Trophoblast cell (in vitro differentiated cells and primary cell): ENCODE measurements at regions not wholly inside any gene's neighbourhood (a gene's known extent, or its start where the extent isn't known, plus 50 kb on each side); places are given as distances from the start of the nearest gene placed in this dataset.

ENCODE experiments used
- DNase-seq, 2 donors: peaks; one replicate each; pipeline ENCODE4 v3.0.0-alpha.2; 2016
- H2AFZ ChIP-seq: 2 replicates; pipeline ENCODE4 v1.6.1; 2013; ENCODE audit warnings: low read length, moderate library complexity, mild to moderate bottlenecking; ENCODE audit not compliant: insufficient read depth, poor library complexity
- H2AK5ac ChIP-seq: 2 replicates; pipeline ENCODE4 v1.6.1; 2013; ENCODE audit warnings: mild to moderate bottlenecking, low read length
- H2BK120ac ChIP-seq: 2 replicates; pipeline ENCODE4 v1.6.1; 2013; ENCODE audit warnings: low read length, mild to moderate bottlenecking, moderate library complexity; ENCODE audit not compliant: insufficient read depth, poor library complexity
- H2BK12ac ChIP-seq: 2 replicates; pipeline ENCODE4 v1.6.1; 2013; ENCODE audit warnings: mild to moderate bottlenecking, low read length, moderate library complexity
- H2BK5ac ChIP-seq: 2 replicates; pipeline ENCODE4 v1.6.1; 2013; ENCODE audit warnings: low read length, low read depth, moderate library complexity, mild to moderate bottlenecking; ENCODE audit not compliant: poor library complexity
- H3K14ac ChIP-seq: 2 replicates; pipeline ENCODE4 v1.6.1; 2013; ENCODE audit warnings: mild to moderate bottlenecking, low read length
- H3K18ac ChIP-seq: 2 replicates; pipeline ENCODE4 v1.6.1; 2013; ENCODE audit warnings: mild to moderate bottlenecking, low read length
- H3K23ac ChIP-seq: 2 replicates; pipeline ENCODE4 v1.6.1; 2013; ENCODE audit warnings: low read length
- H3K27ac ChIP-seq: 2 replicates; pipeline ENCODE4 v1.5.1; 2013; ENCODE audit warnings: low read depth, mild to moderate bottlenecking, inconsistent platforms, low read length, moderate library complexity
- H3K27me3 ChIP-seq: 2 replicates; pipeline ENCODE4 v1.6.1; 2013; ENCODE audit warnings: inconsistent platforms, mild to moderate bottlenecking, low read length, moderate library complexity; ENCODE audit not compliant: insufficient read depth
- H3K36me3 ChIP-seq, 2 experiments: 1 replicate in 1 of 2; 2 replicates in 1 of 2; pipeline ENCODE4 v1.6.1; 2013; ENCODE audit warnings: low read length in 2 of 2, mild to moderate bottlenecking in 2 of 2, moderate library complexity in 1 of 2; ENCODE audit not compliant: insufficient read depth in 2 of 2, control insufficient read depth in 1 of 2
- H3K4ac ChIP-seq: 2 replicates; pipeline ENCODE4 v1.6.1; 2013; ENCODE audit warnings: low read depth, mild to moderate bottlenecking, low read length, moderate library complexity
- H3K4me1 ChIP-seq, 2 experiments: 1 replicate in 1 of 2; 2 replicates in 1 of 2; pipeline ENCODE4 v1.6.1; 2013; ENCODE audit warnings: low read length in 2 of 2, mild to moderate bottlenecking in 2 of 2, moderate library complexity in 1 of 2; ENCODE audit not compliant: insufficient read depth in 2 of 2, control insufficient read depth in 1 of 2
- H3K4me2 ChIP-seq: 2 replicates; pipeline ENCODE4 v1.6.1; 2013; ENCODE audit warnings: inconsistent platforms, mild to moderate bottlenecking, low read length, moderate library complexity
- H3K4me3 ChIP-seq: 2 replicates; pipeline ENCODE4 v1.5.1; 2013; ENCODE audit warnings: mild to moderate bottlenecking, low read depth, low read length, inconsistent platforms
- H3K79me1 ChIP-seq: one replicate; pipeline ENCODE4 v1.6.1; 2013; ENCODE audit warnings: low read length
- H3K79me2 ChIP-seq: 2 replicates; pipeline ENCODE4 v1.6.1; 2013; ENCODE audit warnings: low read length, mild to moderate bottlenecking; ENCODE audit not compliant: control insufficient read depth, insufficient read depth, poor library complexity
- H3K9ac ChIP-seq: 2 replicates; pipeline ENCODE4 v1.6.1; 2013; ENCODE audit warnings: mild to moderate bottlenecking, low read length
- H3K9me3 ChIP-seq: 2 replicates; pipeline ENCODE4 v1.6.1; 2013; ENCODE audit warnings: low read depth, mild to moderate bottlenecking, control low read depth, inconsistent platforms, low read length; ENCODE audit not compliant: insufficient read depth
- H4K12ac ChIP-seq: 2 replicates; pipeline ENCODE4 v1.6.1; 2013; ENCODE audit warnings: low read depth, mild to moderate bottlenecking, low read length, moderate library complexity
- H4K8ac ChIP-seq: 2 replicates; pipeline ENCODE4 v1.6.1; 2013; ENCODE audit warnings: low read depth, mild to moderate bottlenecking, low read length, moderate library complexity
- H4K91ac ChIP-seq: one replicate; pipeline ENCODE4 v1.6.1; 2013; ENCODE audit warnings: low read depth, mild to moderate bottlenecking, low read length, moderate library complexity
- WGBS: extraction: QIAGEN DNeasy Blood & Tissue Kit; methylation state at CpG from one replicate; pipeline ENCODE4 v1.1.7; 2013; ENCODE audit warnings: missing lambda C conversion rate; ENCODE audit not compliant: insufficient read length, insufficient coverage; ENCODE audit errors: extremely low coverage; 5-methylcytosine and 5-hydroxymethylcytosine counted together

- Histone ChIP-seq H4K12ac (no peak overlapping the region), H4K91ac (no peak overlapping the region), H3K23ac (no peak overlapping the region), H3K36me3 (no peaks in the 10 kb centered on the region), H3K4ac (no peak overlapping the region), H3K79me2 (no peaks in the 10 kb centered on the region), H3K27ac (no peak overlapping the region), H3K79me1 (no peaks in the 10 kb centered on the region), H2AFZ (no peak overlapping the region), H3K18ac (no peak overlapping the region), H3K4me2 (no peak overlapping the region), H3K4me3 (no peak overlapping the region), H2BK12ac (no peak overlapping the region), H2BK5ac (no peak overlapping the region), H3K4me1 (no peaks in the 10 kb centered on the region), H2AK5ac (no peak overlapping the region), H2BK120ac (no peak overlapping the region), H3K14ac (no peak overlapping the region), H3K9ac (no peak overlapping the region), H4K8ac (no peak overlapping the region), H3K9me3 (no peaks in the 10 kb centered on the region), H3K27me3 (no peaks in the 10 kb centered on the region)
- no peak for DNase-seq
- no CpG with 5 or more reads among the region's 4 CpGs for WGBS
These were observed 462.8 kb downstream of the NTRK3 start for GRCh38 chr15:87793725-87794124.

- no peak overlapping the region for H2BK120ac ChIP-seq
- no peaks in the 10 kb centered on the region for H3K4me1 ChIP-seq
- no peak overlapping the region for H2BK12ac ChIP-seq
- no peak overlapping the region for H3K14ac ChIP-seq
- H3K23ac ChIP-seq, result no peak overlapping the region
- H3K79me2 ChIP-seq, result no peaks in the 10 kb centered on the region
- WGBS, result no CpG with 5 or more reads among the region's 6 CpGs
- no peaks in the 10 kb centered on the region for H3K79me1 ChIP-seq
- H4K12ac ChIP-seq, result no peak overlapping the region
- H3K4ac ChIP-seq, result no peak overlapping the region
- H3K4me2 ChIP-seq, result no peak overlapping the region
- H2BK5ac ChIP-seq, result no peak overlapping the region
- H4K91ac ChIP-seq, result no peak overlapping the region
- no peak overlapping the region for H2AFZ ChIP-seq
- H3K27me3 ChIP-seq, result no peaks in the 10 kb centered on the region
- no peaks in the 10 kb centered on the region for H3K9me3 ChIP-seq
- H3K4me3 ChIP-seq, result no peak overlapping the region
- H3K18ac ChIP-seq, result no peak overlapping the region
- no peak overlapping the region for H3K27ac ChIP-seq
- no peak overlapping the region for H4K8ac ChIP-seq
- no peak overlapping the region for H2AK5ac ChIP-seq
- H3K9ac ChIP-seq, result no peak overlapping the region
- H3K36me3 ChIP-seq, result no peaks in the 10 kb centered on the region
- DNase-seq, result no peak
These were observed 464.1 kb downstream of the NTRK3 start for GRCh38 chr15:87792250-87793040.

GRCh38 chr15:87781959-87782625 is 474.4 kb downstream of the NTRK3 start:
- Histone ChIP-seq H3K27me3 (no peaks in the 10 kb centered on the region), H2BK120ac (no peak overlapping the region), H3K14ac (no peak overlapping the region), H3K4ac (no peak overlapping the region), H4K91ac (no peak overlapping the region), H2AFZ (no peak overlapping the region), H3K9ac (no peak overlapping the region), H2BK5ac (no peak overlapping the region), H3K36me3 (no peaks in the 10 kb centered on the region), H2AK5ac (no peak overlapping the region), H3K4me2 (no peak overlapping the region), H3K79me1 (no peaks in the 10 kb centered on the region), H3K79me2 (no peaks in the 10 kb centered on the region), H3K18ac (no peak overlapping the region), H3K27ac (no peak overlapping the region), H3K4me3 (no peak overlapping the region), H3K23ac (no peak overlapping the region), H3K9me3 (no peaks in the 10 kb centered on the region), H2BK12ac (no peak overlapping the region), H4K12ac (no peak overlapping the region), H3K4me1 (no peaks in the 10 kb centered on the region), H4K8ac (no peak overlapping the region)
- no peak for DNase-seq
- WGBS, result no CpG with 5 or more reads among the region's 5 CpGs

GRCh38 chr15:87779746-87780145 is 476.8 kb downstream of the NTRK3 start:
- Histone ChIP-seq H3K4me1 (no peaks in the 10 kb centered on the region), H3K23ac (no peak overlapping the region), H3K27ac (no peak overlapping the region), H3K79me2 (no peaks in the 10 kb centered on the region), H3K4ac (no peak overlapping the region), H3K9me3 (no peaks in the 10 kb centered on the region), H2BK120ac (no peak overlapping the region), H3K18ac (no peak overlapping the region), H2AK5ac (no peak overlapping the region), H2BK12ac (no peak overlapping the region), H3K79me1 (no peaks in the 10 kb centered on the region), H3K14ac (no peak overlapping the region), H3K4me2 (no peak overlapping the region), H4K91ac (no peak overlapping the region), H3K36me3 (no peaks in the 10 kb centered on the region), H3K27me3 (no peaks in the 10 kb centered on the region), H4K8ac (no peak overlapping the region), H3K9ac (no peak overlapping the region), H2AFZ (no peak overlapping the region), H2BK5ac (no peak overlapping the region), H4K12ac (no peak overlapping the region), H3K4me3 (no peak overlapping the region)
- no CpG with 5 or more reads among the region's 5 CpGs for WGBS
- no peak for DNase-seq
